ENCODE measurements at regions not wholly inside any gene's neighbourhood (a gene's known extent, or its start where the extent isn't known, plus 50 kb on each side); places are given as distances from the start of the nearest gene placed in this dataset.

GRCh38 chr20:20808016-20808415 is 95.6 kb upstream of the RALGAPA2 start (continued):
- TF ChIP-seq MTA3 (IDR thresholded peaks at IDR 0.05; ENCODE audit: borderline replicate concordance) = no peak
- TF ChIP-seq ZNF41 (CRISPR knock-in tag; conservative IDR thresholded peaks at IDR 0.05) = no peak
- no peak for TF ChIP-seq HDGF (IDR thresholded peaks at IDR 0.05)

- Histone ChIP-seq H3K79me2 (ENCODE audit: control insufficient read depth, insufficient read depth, low read length) (no peaks in the 10 kb centered on the region), H2AFZ (ENCODE audit: low read depth, low read length) (no peak overlapping the region), H3K4me2 (ENCODE audit: insufficient read depth, low read length) (no peak overlapping the region), H3K9me1 (ENCODE audit: control insufficient read depth, insufficient read depth, low read length) (no peaks in the 10 kb centered on the region), H3K9me3 (replicated peaks; ENCODE audit: control insufficient read depth, insufficient read depth, low read depth, low read length) (no peaks in the 10 kb centered on the region), H3K9ac (ENCODE audit: insufficient read depth in 1 of 2, low read depth in 2 of 2, low read length in 2 of 2) (no peak overlapping the region), H3K27me3 (ENCODE audit: control insufficient read depth in 2 of 2, insufficient read depth in 2 of 2, low read length in 2 of 2) (peaks cover 0 to 15% of the 10 kb centered on the region in 2 experiments; a peak in 2 of 5 replicates), H4K20me1 (replicated peaks; ENCODE audit: control insufficient read depth, insufficient read depth, low read length) (no peaks in the 10 kb centered on the region), H3K4me1 (replicated peaks in 1 of 2; ENCODE audit: control insufficient read depth in 2 of 2, insufficient read depth in 2 of 2, low read length in 2 of 2) (no peaks in the 10 kb centered on the region), H3K36me3 (ENCODE audit: control insufficient read depth, insufficient read depth, low read length) (no peaks in the 10 kb centered on the region), H3K27ac (ENCODE audit: extremely low read depth, low read depth, low read length) (no peak overlapping the region), H3K4me3 (no peak overlapping the region)
- FAIRE-seq (no peak), ATAC-seq (no peak), DNase-seq (ENCODE audit: extremely low read depth in 1 of 4, low spot score in 3 of 4) (no peak)
- no peak for TF ChIP-seq ZBTB34 (CRISPR knock-in tag; IDR thresholded peaks at IDR 0.05)
- no peak for TF ChIP-seq NCOA4 (IDR thresholded peaks at IDR 0.05; ENCODE audit: partially characterized antibody)
- TF ChIP-seq RBM34 (IDR thresholded peaks at IDR 0.05; ENCODE audit: borderline replicate concordance, insufficient read depth, low read length) = no peak
- no peak for TF ChIP-seq SRF (CRISPR knock-in tag; IDR thresholded peaks at IDR 0.05)
- 0% methylated on average over 12 of the region's 12 CpGs for WGBS (ENCODE audit: insufficient coverage, low coverage, missing lambda C conversion rate)
- intact Hi-C loops (cut with micrococcal nuclease) = no loop called here
- ChIA-PET POLR2A (interaction anchor here (0.6 kb wide), 1 partner anchor 79 kb away, joined by 3 read pairs; no protein-coding TSS in a partner anchor), CTCF (ENCODE audit: low intra/inter-chr PET ratio) (no interaction called here)
- in situ Hi-C loops (cut with MboI) = loop anchor here (25.0 kb wide), 1 partner anchor 719 kb away; no protein-coding TSS in a partner anchor
- BruUV-seq (replicated peaks) = no TSS peak
Observed at GRCh38 chr20:20806121-20807095, 94.0 kb upstream of the RALGAPA2 start.

Measured in K562 (cell line).